Mucosa of descending colon (tissue), 3 donors: ENCODE measurements at regions not wholly inside any gene's neighbourhood (a gene's known extent, or its start where the extent isn't known, plus 50 kb on each side); places are given as distances from the start of the nearest gene placed in this dataset.

ENCODE experiments used
- ATAC-seq: fragments of 200-7000 bp; cut with Tn5 transposase; one replicate; pipeline ENCODE4 v1.9.1; 2020; ENCODE audit warnings: mild to moderate bottlenecking, moderate library complexity
- DNase-seq, 3 donors: peaks; one replicate each; pipeline ENCODE4 v3.0.0-alpha.2; 2020
- H3K36me3 ChIP-seq: fragments of 200-600 bp; one replicate; pipeline ENCODE4 v1.8.0; 2021; ENCODE audit warnings: low read depth, mild to moderate bottlenecking
- H3K4me1 ChIP-seq: fragments of 200-600 bp; one replicate; pipeline ENCODE4 v1.8.0; 2021; ENCODE audit warnings: low read depth, mild to moderate bottlenecking
- H3K4me3 ChIP-seq: fragments of 200-600 bp; one replicate; pipeline ENCODE4 v1.8.0; 2021; ENCODE audit warnings: mild to moderate bottlenecking
- H3K9me3 ChIP-seq: fragments of 200-600 bp; one replicate; pipeline ENCODE4 v1.8.0; 2021; ENCODE audit warnings: mild to moderate bottlenecking
- intact Hi-C, 2 donors: fragments of 100-400 bp; cut with DNase I in 1 of 2; cut with micrococcal nuclease in 1 of 2; formaldehyde crosslinking; loops; one replicate each; pipeline versions ENCODE4 v1.11.0 to v1.11.1; 2022; cut with DNase I, micrococcal nuclease
- TF ChIP-seq, protein P1 (sequence below): fragments of 200-600 bp; IDR thresholded peaks from one replicate; pipeline ENCODE4 v1.8.0; 2022; ENCODE audit warnings: antibody characterized with exemption, mild to moderate bottlenecking
- donor health status: DM: no; HTN: no; CAD: no; lungs with moderate emphysema.
- donor health status: DM: no; HTN: no; CAD: no.
- donor health status: DM: no; HTN: yes; CAD: no.

DNA sequence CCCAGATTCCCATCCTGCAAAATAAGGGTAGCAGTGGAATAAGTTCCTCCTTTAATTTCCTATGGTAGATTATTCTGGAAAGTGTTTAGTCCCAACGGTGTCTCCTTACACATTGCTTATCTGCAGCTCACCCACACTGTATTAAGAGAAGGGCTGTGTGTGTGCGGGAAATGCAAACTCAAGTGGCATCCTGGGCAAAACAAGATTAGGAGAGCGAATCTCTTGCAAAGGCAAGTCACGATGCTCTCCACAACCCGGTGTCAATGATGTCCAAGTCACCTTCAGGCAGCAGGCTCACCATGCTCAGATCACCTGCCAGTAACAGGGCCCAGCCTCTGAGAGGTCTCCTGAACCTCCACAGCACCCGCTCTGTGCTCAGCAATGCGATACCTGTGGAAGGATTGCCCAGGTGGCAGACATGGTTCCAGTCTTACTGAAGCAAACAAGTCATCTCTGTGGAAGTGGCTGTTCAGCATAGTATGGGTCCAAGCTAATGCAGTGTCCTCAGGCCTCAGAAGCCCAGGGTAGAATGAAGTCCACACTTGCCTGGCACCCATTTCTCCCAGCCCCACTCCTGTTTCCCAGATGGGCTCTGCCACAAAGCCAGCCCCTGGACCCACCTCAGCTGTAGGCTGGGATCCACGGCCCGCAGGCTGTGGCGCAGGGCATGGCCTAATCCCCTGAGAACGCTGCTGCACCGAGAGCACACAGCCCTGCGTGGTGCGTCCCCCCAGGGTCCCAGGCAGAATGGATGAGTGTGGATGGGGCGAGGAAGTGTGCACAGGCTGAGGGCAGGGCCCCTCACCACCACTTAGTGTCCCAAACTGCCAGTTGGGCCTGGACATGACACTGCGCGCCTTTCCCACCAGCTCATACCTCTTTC is 101.2 kb downstream of the PXDC1 start:
- H3K4me3 ChIP-seq = no peak overlapping the region
- TF ChIP-seq, protein P1, sequence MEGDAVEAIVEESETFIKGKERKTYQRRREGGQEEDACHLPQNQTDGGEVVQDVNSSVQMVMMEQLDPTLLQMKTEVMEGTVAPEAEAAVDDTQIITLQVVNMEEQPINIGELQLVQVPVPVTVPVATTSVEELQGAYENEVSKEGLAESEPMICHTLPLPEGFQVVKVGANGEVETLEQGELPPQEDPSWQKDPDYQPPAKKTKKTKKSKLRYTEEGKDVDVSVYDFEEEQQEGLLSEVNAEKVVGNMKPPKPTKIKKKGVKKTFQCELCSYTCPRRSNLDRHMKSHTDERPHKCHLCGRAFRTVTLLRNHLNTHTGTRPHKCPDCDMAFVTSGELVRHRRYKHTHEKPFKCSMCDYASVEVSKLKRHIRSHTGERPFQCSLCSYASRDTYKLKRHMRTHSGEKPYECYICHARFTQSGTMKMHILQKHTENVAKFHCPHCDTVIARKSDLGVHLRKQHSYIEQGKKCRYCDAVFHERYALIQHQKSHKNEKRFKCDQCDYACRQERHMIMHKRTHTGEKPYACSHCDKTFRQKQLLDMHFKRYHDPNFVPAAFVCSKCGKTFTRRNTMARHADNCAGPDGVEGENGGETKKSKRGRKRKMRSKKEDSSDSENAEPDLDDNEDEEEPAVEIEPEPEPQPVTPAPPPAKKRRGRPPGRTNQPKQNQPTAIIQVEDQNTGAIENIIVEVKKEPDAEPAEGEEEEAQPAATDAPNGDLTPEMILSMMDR = no peak
- no peaks in the 10 kb centered on the region for H3K36me3 ChIP-seq
- intact Hi-C loops = no loop called here
- ATAC-seq (no peak), DNase-seq (no peak)
- H3K4me1 ChIP-seq = no peaks in the 10 kb centered on the region
- no peaks in the 10 kb centered on the region for H3K9me3 ChIP-seq

DNA sequence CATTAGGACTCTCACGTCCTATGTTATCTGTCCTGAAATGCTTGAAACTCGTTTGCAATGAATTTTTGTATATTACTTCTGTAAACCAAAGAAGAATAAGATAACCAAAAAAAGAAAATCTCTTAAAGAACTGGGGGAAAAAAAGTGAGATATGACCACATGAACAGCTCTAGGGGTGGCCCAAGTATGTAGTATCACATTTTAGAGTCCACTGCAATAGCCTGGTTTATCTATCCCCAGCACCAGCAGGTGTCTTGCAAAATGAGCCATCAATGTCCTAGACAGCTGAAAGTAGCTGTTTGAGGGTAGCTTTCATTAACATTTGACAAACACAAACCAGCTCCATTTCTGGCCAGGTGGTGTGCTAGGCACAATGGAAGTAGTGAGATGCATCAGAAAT is 102.8 kb downstream of the PXDC1 start:
- Histone ChIP-seq H3K9me3 (no peaks in the 10 kb centered on the region), H3K36me3 (no peaks in the 10 kb centered on the region), H3K4me1 (no peaks in the 10 kb centered on the region), H3K4me3 (no peak overlapping the region)
- TF ChIP-seq, protein P1 = no peak
- no peak for ATAC-seq
- no peak for DNase-seq
- intact Hi-C loops = no loop called here

DNA sequence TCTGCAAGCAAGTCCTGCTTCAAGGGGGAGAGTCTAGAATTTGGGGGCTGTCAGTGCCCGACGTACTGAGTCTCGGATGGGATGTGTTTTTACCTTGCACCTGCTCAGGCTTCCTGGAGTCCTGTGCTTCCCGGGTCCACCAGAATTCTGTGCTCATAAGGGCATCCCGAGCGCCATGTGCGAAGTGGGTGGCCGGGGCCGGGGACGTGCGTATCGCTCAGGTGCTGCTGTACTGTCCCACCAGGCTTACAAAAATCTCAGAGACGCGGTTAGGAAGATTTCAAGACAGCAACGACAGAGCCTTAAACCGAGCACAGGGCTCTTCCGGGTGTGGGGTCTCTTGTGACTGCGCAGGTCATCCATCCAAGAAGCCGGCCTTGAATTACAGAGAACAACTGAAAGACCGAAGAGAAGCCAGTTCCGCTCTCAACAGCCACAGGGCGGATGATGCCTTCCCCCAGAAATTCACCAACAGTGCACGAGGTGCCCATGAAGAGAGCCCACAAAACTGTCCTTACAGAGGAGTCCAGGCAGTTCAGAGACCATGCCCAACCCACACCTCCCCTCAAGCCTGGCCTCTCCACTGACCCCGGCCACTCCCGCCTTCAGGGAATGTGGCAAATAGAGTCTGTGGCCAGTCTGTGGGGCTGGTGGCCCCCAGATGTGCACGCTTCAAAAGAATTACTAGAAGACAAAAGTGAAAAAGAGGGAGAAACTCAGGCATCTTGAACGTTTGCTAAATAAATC is 104.7 kb downstream of the PXDC1 start:
- Histone ChIP-seq H3K4me1 (no peaks in the 10 kb centered on the region), H3K9me3 (no peaks in the 10 kb centered on the region), H3K4me3 (no peak overlapping the region), H3K36me3 (no peaks in the 10 kb centered on the region)
- TF ChIP-seq, protein P1 = no peak
- DNase-seq (no peak), ATAC-seq (no peak)
- intact Hi-C loops = no loop called here

DNA sequence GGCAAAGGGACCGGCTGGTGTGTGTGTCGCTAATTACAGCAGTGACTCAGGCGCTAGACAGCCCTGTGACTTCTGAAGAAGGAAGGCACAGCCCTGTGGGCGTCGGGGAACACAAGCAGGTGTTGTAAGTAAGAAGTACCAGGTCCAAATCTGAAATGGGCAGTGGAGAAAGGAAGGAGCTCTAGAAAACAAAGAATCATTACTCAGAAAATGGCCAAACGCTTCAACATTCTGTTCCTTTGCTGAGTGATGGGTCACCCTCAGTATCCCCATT is 106.8 kb downstream of the PXDC1 start:
- no peaks in the 10 kb centered on the region for H3K9me3 ChIP-seq
- DNase-seq (no peak), ATAC-seq (no peak)
- no peak overlapping the region for H3K4me3 ChIP-seq
- H3K4me1 ChIP-seq = no peaks in the 10 kb centered on the region
- intact Hi-C loops = no loop called here
- TF ChIP-seq, protein P1 = no peak
- no peaks in the 10 kb centered on the region for H3K36me3 ChIP-seq

DNA sequence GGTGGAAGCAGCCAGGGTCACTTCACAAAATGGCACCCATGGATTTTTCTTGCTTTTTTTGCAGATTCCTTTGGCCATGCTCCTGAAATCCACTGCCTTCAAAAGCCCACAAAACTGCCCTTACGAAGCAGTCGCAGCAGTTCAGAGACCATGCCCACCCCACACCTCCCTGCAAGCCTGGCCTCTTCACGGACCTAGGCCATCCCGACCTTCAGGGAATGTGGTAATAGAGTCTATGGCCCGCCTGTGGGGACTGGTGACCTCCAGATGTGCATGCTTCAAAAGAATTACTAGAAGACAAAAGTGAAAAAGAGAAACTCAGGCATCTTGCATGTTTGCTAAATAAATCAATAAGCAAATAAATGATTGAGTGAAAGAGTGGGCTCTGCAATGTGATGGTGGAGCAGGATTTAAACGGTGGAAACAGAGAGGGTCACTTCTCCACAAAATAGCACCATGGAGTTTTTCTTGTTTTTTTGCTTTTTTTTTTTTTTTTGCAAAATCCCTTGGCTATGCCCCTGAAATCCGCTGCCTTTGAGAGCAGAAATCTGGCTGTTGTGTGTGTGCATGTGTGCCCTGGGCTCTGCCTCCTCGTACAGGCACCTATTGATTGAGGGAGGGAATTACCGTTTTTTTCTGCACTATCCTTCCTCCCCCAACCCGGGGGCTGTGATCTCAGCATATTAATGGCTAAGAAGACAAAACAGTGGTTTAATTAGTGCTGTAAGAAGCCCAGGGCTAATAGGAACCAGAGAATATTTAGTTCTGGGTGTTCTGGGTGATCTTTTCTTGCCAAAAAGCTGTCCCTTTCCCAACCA is 107.4 kb downstream of the PXDC1 start:
- no peaks in the 10 kb centered on the region for H3K36me3 ChIP-seq
- intact Hi-C loops = no loop called here
- no peak overlapping the region for H3K4me3 ChIP-seq
- TF ChIP-seq, protein P1 = no peak
- no peak for DNase-seq
- H3K9me3 ChIP-seq = no peaks in the 10 kb centered on the region
- no peak for ATAC-seq
- H3K4me1 ChIP-seq = no peaks in the 10 kb centered on the region
